ENCODE measurements at regions not wholly inside any gene's neighbourhood (a gene's known extent, or its start where the extent isn't known, plus 50 kb on each side); places are given as distances from the start of the nearest gene placed in this dataset.

DNA sequence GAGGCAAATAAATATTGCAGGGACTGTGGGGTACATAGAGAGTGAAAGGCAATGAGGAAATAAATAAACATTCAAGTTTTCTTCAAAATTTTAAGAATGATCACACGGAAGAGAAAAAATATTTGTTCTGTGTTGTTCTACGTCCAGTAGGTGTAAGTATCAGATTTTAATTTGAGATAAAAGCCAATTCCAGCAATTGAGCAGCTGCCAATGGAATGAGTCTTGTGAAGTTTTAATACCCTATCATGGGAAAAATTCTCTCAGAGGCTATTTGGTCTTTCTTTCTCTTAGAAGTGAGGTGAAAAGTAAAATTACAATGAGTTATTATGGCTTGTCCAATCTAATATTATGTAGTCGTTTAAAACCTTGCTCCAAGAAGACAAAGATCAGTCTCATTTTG is 195.7 kb upstream of the CITED2 start:
- TF ChIP-seq POLR2AphosphoS5 (IDR thresholded peaks at IDR 0.05) (no peak), POLR2A (IDR thresholded peaks at IDR 0.05) (no peak)
- TF ChIP-seq, protein P1, sequence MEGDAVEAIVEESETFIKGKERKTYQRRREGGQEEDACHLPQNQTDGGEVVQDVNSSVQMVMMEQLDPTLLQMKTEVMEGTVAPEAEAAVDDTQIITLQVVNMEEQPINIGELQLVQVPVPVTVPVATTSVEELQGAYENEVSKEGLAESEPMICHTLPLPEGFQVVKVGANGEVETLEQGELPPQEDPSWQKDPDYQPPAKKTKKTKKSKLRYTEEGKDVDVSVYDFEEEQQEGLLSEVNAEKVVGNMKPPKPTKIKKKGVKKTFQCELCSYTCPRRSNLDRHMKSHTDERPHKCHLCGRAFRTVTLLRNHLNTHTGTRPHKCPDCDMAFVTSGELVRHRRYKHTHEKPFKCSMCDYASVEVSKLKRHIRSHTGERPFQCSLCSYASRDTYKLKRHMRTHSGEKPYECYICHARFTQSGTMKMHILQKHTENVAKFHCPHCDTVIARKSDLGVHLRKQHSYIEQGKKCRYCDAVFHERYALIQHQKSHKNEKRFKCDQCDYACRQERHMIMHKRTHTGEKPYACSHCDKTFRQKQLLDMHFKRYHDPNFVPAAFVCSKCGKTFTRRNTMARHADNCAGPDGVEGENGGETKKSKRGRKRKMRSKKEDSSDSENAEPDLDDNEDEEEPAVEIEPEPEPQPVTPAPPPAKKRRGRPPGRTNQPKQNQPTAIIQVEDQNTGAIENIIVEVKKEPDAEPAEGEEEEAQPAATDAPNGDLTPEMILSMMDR (IDR thresholded peaks at IDR 0.05), result no peak
